NCI-H345 treated with DMSO at 0.1 percent for 48 hours (cell line): ENCODE measurements at regions not wholly inside any gene's neighbourhood (a gene's known extent, or its start where the extent isn't known, plus 50 kb on each side); places are given as distances from the start of the nearest gene placed in this dataset.
"Not testable (repeated sequence)": the region's sequence is repeated elsewhere in the genome, so short reads cannot be mapped to it uniquely, and the experiment has no call there.

Experiments used
- DNase-seq: peaks from one replicate; lab custom pipeline; 2025; ENCODE audit not compliant: unreplicated experiment; lab: John Stamatoyannopoulos, UW

- DNase-seq, result no peak
Measured at GRCh38 chr5:105680858-105681475, 1989.8 kb downstream of the EFNA5 start.

GRCh38 chr5:105677291-105677690 is 1993.4 kb downstream of the EFNA5 start:
- DNase-seq, result no peak

GRCh38 chr5:105670596-105670995 is 2000.1 kb downstream of the EFNA5 start:
- no peak for DNase-seq

- no peak for DNase-seq
Measured at GRCh38 chr5:105663671-105664070, 2007.1 kb downstream of the EFNA5 start.

GRCh38 chr5:105659396-105659795 is 2011.3 kb downstream of the EFNA5 start:
- no peak for DNase-seq

GRCh38 chr5:105640328-105640727 is 2030.4 kb downstream of the EFNA5 start:
- no peak for DNase-seq

GRCh38 chr5:105639511-105639910 is 2031.2 kb downstream of the EFNA5 start:
- no peak for DNase-seq

- no peak for DNase-seq
Measured at GRCh38 chr5:105639068-105639467, 2031.7 kb downstream of the EFNA5 start.

GRCh38 chr5:105638437-105638836 is 2032.3 kb downstream of the EFNA5 start:
- DNase-seq, result no peak

- no peak for DNase-seq
Measured at GRCh38 chr5:105632043-105632442, 2038.7 kb downstream of the EFNA5 start.

GRCh38 chr5:105630803-105631202 is 2039.9 kb downstream of the EFNA5 start:
- no peak for DNase-seq

GRCh38 chr5:105619725-105620124 is 2051.0 kb downstream of the EFNA5 start:
- no peak for DNase-seq

- DNase-seq, result no peak
Measured at GRCh38 chr5:105617436-105618215, 2053.1 kb downstream of the EFNA5 start.

- DNase-seq, result no peak
Measured at GRCh38 chr5:105616599-105616998, 2054.0 kb upstream of the NUDT12 start.

- DNase-seq, result not testable (repeated sequence)
Measured at GRCh38 chr5:105602406-105602805, 2039.8 kb upstream of the NUDT12 start.

GRCh38 chr5:105593011-105593760 is 2030.6 kb upstream of the NUDT12 start:
- DNase-seq, result no peak

- DNase-seq, result no peak
Measured at GRCh38 chr5:105587963-105588662, 2025.5 kb upstream of the NUDT12 start.

GRCh38 chr5:105581988-105582690 is 2019.5 kb upstream of the NUDT12 start:
- peak; percentile 79 for DNase-seq

GRCh38 chr5:105573575-105573974 is 2011.0 kb upstream of the NUDT12 start:
- DNase-seq, result no peak

GRCh38 chr5:105565531-105565930 is 2002.9 kb upstream of the NUDT12 start:
- DNase-seq, result no peak

- DNase-seq, result no peak
Measured at GRCh38 chr5:105563842-105564241, 2001.3 kb upstream of the NUDT12 start.
